ENCODE measurements at regions not wholly inside any gene's neighbourhood (a gene's known extent, or its start where the extent isn't known, plus 50 kb on each side); places are given as distances from the start of the nearest gene placed in this dataset.

GRCh38 chr2:163541943-163542342 lies 193.9 kb downstream of the FIGN start:
- in situ Hi-C loops (cut with MboI; ENCODE audit: low sequenced_read_pairs) = no loop called here

- in situ Hi-C loops (cut with MboI; ENCODE audit: low sequenced_read_pairs) = no loop called here
These were observed 194.3 kb downstream of the FIGN start for GRCh38 chr2:163541495-163541894.

- in situ Hi-C loops (cut with MboI; ENCODE audit: low sequenced_read_pairs) = no loop called here
These were observed 207.1 kb downstream of the FIGN start for GRCh38 chr2:163528640-163529217.

GRCh38 chr2:163527381-163527780 lies 208.4 kb downstream of the FIGN start:
- in situ Hi-C loops (cut with MboI; ENCODE audit: low sequenced_read_pairs) = no loop called here

- in situ Hi-C loops (cut with MboI; ENCODE audit: low sequenced_read_pairs) = no loop called here
These were observed 217.0 kb downstream of the FIGN start for GRCh38 chr2:163518762-163519161.

- in situ Hi-C loops (cut with MboI; ENCODE audit: low sequenced_read_pairs) = no loop called here
These were observed 220.0 kb downstream of the FIGN start for GRCh38 chr2:163515836-163516235.

- in situ Hi-C loops (cut with MboI; ENCODE audit: low sequenced_read_pairs) = no loop called here
These were observed 230.5 kb downstream of the FIGN start for GRCh38 chr2:163505281-163505680.

GRCh38 chr2:163493359-163494298 lies 242.2 kb downstream of the FIGN start:
- in situ Hi-C loops (cut with MboI; ENCODE audit: low sequenced_read_pairs) = no loop called here

GRCh38 chr2:163491850-163492249 lies 244.0 kb downstream of the FIGN start:
- in situ Hi-C loops (cut with MboI; ENCODE audit: low sequenced_read_pairs) = no loop called here

- in situ Hi-C loops (cut with MboI; ENCODE audit: low sequenced_read_pairs) = no loop called here
These were observed 245.5 kb downstream of the FIGN start for GRCh38 chr2:163490281-163490680.

GRCh38 chr2:163481515-163481914 lies 254.3 kb downstream of the FIGN start:
- in situ Hi-C loops (cut with MboI; ENCODE audit: low sequenced_read_pairs) = no loop called here

GRCh38 chr2:163479599-163479998 lies 256.2 kb downstream of the FIGN start:
- in situ Hi-C loops (cut with MboI; ENCODE audit: low sequenced_read_pairs) = no loop called here

GRCh38 chr2:163475815-163476214 lies 260.0 kb downstream of the FIGN start:
- in situ Hi-C loops (cut with MboI; ENCODE audit: low sequenced_read_pairs) = no loop called here

- in situ Hi-C loops (cut with MboI; ENCODE audit: low sequenced_read_pairs) = no loop called here
These were observed 260.9 kb downstream of the FIGN start for GRCh38 chr2:163474889-163475288.

- in situ Hi-C loops (cut with MboI; ENCODE audit: low sequenced_read_pairs) = no loop called here
These were observed 261.5 kb downstream of the FIGN start for GRCh38 chr2:163474319-163474744.

- in situ Hi-C loops (cut with MboI; ENCODE audit: low sequenced_read_pairs) = no loop called here
These were observed 263.9 kb downstream of the FIGN start for GRCh38 chr2:163471947-163472346.

- in situ Hi-C loops (cut with MboI; ENCODE audit: low sequenced_read_pairs) = no loop called here
These were observed 266.2 kb downstream of the FIGN start for GRCh38 chr2:163469561-163469962.

GRCh38 chr2:163467251-163467630 lies 268.6 kb downstream of the FIGN start:
- in situ Hi-C loops (cut with MboI; ENCODE audit: low sequenced_read_pairs) = no loop called here

- in situ Hi-C loops (cut with MboI; ENCODE audit: low sequenced_read_pairs) = no loop called here
These were observed 269.2 kb downstream of the FIGN start for GRCh38 chr2:163466331-163467250.

GRCh38 chr2:163465440-163465839 lies 270.4 kb downstream of the FIGN start:
- in situ Hi-C loops (cut with MboI; ENCODE audit: low sequenced_read_pairs) = no loop called here

GRCh38 chr2:163463411-163463810 lies 272.4 kb downstream of the FIGN start:
- in situ Hi-C loops (cut with MboI; ENCODE audit: low sequenced_read_pairs) = no loop called here
